Prostate gland (tissue), 2 donors: ENCODE measurements at regions not wholly inside any gene's neighbourhood (a gene's known extent, or its start where the extent isn't known, plus 50 kb on each side); places are given as distances from the start of the nearest gene placed in this dataset.
"Not testable (repeated sequence)": the region's sequence is repeated elsewhere in the genome, so short reads cannot be mapped to it uniquely, and the experiment has no call there.

Source experiments
- POLR2AphosphoS5 ChIP-seq: sonication (generic); formaldehyde crosslinking; IDR thresholded peaks from one replicate; pipeline ENCODE4 v1.6.1; 2017; ENCODE audit warnings: antibody characterized with exemption
- TF ChIP-seq, protein P1 (sequence below), 4 experiments: fragments of 200-600 bp in 2 of 4; fragments of 450-650 bp in 2 of 4; sonication (generic) in 2 of 4; IDR thresholded peaks; 1 replicate in 3 of 4; 2 replicates in 1 of 4; pipeline ENCODE4 v1.5.1; 2016 to 2019; ENCODE audit warnings: antibody characterized with exemption in 4 of 4, mild to moderate bottlenecking in 2 of 4, moderate library complexity in 2 of 4

DNA sequence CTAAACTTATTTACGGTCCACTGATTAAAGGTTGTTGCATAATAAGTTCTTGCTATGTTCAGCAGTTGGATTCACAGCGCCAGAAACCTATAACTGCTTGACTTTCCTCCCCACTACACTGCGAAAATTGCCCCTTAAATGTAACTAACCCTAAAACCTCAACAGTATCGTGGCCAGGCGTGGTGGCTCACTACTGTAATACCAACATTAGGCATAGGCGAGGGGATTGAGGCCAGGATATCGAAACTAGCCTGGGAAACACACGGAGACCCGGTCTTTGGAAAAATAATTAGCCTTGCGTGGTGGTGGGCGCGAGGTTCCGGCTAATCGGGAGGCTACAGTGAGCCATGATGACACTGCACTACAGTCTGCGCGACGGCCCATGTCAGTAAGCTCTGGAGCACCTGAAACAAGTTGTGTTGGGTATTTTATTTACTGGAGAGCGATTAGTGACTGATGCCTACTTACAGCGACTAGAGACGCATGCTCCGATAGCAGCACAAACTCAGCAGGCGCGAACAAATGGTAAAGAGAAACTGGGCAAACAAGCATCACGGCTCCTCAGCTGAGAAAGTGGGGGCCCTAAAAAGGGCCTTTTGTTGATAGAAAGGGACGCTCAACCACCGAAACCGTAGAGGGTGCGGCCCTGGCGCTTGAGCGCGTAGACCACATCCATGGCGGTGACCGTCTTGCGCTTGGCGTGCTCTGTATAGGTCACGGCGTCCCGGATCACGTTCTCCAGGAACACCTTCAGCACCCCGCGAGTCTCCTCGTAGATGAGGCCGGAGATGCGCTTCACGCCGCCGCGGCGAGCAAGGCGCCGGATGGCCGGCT, 81.4 kb downstream of the OR2B2 start:
- TF ChIP-seq, protein P1, sequence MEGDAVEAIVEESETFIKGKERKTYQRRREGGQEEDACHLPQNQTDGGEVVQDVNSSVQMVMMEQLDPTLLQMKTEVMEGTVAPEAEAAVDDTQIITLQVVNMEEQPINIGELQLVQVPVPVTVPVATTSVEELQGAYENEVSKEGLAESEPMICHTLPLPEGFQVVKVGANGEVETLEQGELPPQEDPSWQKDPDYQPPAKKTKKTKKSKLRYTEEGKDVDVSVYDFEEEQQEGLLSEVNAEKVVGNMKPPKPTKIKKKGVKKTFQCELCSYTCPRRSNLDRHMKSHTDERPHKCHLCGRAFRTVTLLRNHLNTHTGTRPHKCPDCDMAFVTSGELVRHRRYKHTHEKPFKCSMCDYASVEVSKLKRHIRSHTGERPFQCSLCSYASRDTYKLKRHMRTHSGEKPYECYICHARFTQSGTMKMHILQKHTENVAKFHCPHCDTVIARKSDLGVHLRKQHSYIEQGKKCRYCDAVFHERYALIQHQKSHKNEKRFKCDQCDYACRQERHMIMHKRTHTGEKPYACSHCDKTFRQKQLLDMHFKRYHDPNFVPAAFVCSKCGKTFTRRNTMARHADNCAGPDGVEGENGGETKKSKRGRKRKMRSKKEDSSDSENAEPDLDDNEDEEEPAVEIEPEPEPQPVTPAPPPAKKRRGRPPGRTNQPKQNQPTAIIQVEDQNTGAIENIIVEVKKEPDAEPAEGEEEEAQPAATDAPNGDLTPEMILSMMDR (IDR thresholded peaks at IDR 0.05): not testable (repeated sequence)
- TF ChIP-seq POLR2AphosphoS5: not testable (repeated sequence)
